Central memory CD4-positive, alpha-beta T cell (primary cell): ENCODE measurements at regions not wholly inside any gene's neighbourhood (a gene's known extent, or its start where the extent isn't known, plus 50 kb on each side); places are given as distances from the start of the nearest gene placed in this dataset.
"Not testable (repeated sequence)": the region's sequence is repeated elsewhere in the genome, so short reads cannot be mapped to it uniquely, and the experiment has no call there.

Experiments
- DNase-seq: peaks from one replicate; pipeline ENCODE4 v3.0.0; 2022

DNA sequence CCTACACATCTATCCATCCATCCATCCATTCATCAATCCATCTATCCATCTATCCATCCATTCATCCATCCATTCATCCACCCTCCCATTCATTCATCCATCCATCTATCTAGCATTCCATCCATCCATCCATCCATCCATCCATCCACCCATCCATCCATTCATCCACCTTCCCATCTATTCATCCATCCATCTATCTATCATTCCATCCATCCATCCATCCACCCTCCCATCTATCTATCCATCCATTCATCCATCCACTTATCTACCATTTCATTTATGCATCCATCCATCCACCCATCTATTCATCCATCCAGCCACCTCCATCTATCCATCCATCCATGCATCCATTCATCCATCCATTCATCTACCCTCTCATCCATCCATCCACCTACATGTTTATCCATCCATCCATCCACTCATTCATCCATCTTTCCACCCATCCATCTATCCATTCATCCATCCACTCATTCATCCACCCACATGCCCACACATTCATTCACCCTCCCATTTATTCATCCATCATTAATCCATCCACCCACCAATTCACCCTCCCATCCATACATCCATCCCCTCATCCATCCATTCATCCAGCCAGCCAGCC is 258.5 kb downstream of the CRLF2 start:
- no peak for DNase-seq

DNA sequence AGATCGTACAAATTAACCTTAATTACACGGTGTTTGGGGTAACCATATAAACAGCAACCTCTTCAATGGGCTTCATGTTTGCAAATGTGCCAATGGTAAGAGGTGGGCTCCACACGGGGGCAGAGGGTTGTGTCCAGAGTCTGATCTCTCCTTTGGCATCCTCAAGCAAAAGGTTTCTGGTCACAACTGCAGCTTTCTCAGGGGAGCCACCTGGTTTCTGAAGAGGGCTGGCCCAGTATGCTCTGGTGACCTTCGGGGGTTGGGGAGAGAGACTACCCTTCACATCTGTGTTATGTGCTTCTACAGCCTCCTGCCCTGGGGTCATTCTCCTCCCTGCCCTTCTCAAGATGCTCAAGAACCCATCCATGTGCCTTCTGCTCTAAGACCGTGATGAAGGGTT is 259.6 kb downstream of the CRLF2 start:
- DNase-seq: no peak

- not testable (repeated sequence) for DNase-seq
Measured at GRCh38 chrX:947262-947661, 265.2 kb downstream of the CRLF2 start.

- no peak for DNase-seq
Measured at GRCh38 chrX:943035-943434, 269.4 kb downstream of the CRLF2 start.

GRCh38 chrX:940691-941090 is 271.8 kb downstream of the CRLF2 start:
- DNase-seq: no peak

DNA sequence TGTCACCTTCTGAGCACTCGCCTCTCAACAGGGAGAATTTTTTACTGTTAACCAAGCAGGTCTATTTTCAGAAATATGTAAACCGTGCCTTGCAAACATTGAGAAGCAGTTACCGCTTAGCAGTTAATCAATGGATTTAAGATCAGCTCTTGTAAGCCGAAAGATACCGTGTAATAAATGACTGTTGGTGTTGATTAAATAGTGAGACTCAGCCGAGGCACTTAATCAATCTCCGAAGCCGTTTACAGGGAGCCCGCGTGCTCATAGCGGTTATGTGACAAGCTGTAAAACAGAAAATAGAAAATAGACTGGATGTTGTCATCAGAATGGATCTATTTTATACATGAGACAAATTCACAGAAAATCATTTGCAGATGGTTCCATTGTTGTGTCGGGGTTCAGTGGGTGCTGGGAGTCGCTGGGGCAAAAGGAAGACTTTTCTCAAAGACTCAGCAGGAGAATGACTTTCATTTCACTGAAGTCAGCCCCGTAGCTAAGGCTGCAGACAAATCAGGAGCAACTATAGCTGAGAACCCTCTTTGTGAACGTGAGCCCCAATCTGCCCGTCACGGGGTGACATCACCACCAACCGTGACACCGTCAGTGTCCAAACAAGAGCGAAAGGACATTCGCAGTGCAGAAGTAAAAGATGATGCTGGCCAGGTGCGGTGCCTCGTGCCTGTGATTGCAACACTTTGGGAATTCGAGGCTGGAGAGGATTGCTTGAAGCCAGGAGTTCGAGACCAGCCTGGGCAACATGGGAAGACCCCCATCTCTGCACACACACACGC is 275.3 kb downstream of the CRLF2 start:
- no peak for DNase-seq

DNA sequence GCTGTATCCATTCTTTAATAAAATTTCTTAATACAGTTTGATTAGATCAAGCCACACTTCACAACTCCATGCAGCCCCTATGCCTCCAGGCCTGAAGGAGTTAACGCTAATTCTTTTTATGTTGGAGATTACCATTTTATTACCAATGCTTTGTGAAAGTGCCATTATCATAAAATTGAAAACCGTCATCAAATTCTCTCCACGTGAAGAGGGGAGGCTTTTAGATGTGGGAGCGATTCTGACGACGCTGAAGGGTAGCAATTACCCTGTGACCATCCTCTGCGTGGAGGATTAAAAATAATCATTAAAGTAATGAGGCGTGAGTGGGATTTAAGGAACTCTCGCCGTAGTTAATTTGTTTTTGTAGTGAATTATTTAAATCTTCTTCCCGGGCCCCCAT is 278.8 kb downstream of the CRLF2 start:
- no peak for DNase-seq

GRCh38 chrX:928606-929005 is 283.8 kb downstream of the CRLF2 start:
- no peak for DNase-seq

- DNase-seq: no peak
Measured at GRCh38 chrX:926991-927390, 285.5 kb downstream of the CRLF2 start.

- DNase-seq: no peak
Measured at GRCh38 chrX:926070-926469, 286.4 kb downstream of the CRLF2 start.

GRCh38 chrX:925652-926061 is 286.8 kb downstream of the CRLF2 start:
- no peak for DNase-seq

GRCh38 chrX:925094-925493 is 287.4 kb downstream of the CRLF2 start:
- no peak for DNase-seq

- DNase-seq: no peak
Measured at GRCh38 chrX:924017-924416, 288.4 kb downstream of the CRLF2 start.

DNA sequence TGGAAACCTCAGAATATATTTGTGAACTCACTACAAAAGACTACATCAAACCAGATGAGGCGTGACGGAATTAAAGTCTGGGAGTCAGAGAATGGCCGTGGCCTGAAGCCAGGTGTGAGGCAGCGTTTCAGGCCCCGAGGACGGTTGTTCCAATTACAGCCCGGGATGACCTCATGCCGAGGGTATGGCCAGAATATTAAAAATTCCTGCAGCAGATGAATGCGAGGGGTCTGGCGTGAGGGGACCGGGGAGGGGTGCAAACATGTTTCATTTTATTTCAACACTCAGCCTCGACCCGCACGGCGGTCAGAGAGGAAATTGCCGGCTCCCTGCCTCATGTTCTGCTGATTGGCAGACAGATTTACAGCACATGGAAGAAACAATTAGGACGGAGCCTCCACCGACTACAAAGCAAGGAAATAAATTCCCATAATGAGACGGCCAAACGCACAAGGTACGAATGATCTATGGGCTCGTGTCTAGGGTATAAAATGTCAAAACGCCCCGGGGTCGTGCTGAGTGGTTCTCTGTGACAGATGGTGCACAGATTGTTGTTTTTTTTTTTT is 289.7 kb downstream of the SHOX start:
- DNase-seq: no peak

- DNase-seq: no peak
Measured at GRCh38 chrX:916230-916599, 285.6 kb downstream of the SHOX start.

DNA sequence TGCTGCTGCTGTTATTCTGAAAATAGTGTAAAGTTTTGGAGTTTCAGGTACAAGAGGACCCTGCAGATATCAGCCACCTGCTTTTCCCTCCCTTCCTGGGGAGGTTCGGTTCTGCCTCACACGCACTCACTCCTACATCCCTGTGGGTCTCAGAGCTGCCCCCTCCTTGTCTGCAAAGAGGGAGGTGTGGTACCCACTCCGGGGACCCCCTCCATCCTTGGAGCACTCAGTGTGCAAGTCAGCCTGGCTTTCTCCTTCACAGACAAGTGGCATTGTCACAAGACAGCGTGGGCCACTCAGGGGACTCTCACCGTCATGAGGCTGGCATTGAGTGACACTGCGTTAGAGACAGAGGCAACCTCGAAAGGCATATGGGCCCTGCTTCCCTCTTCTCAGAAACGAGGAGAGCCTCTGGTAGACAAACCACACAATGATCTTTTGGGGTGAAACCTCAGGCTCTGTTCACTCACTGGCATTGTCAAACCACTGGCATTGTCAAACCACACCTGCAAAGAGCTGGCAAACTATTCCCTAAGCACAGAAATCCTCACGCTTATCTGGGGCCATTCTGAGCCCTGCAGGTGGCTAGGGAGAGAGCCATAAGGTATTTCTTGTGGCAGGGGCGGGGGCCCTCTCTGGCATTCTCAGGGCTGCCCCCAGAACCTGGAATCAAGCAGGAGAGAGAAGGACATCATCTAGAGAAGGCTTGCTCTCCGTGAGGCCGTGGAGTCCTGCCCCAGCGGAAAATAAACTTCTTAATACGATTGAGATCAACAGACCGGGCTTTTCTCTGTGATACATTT is 285.0 kb downstream of the SHOX start:
- DNase-seq: no peak

- DNase-seq: no peak
Measured at GRCh38 chrX:914206-914605, 283.6 kb downstream of the SHOX start.

DNA sequence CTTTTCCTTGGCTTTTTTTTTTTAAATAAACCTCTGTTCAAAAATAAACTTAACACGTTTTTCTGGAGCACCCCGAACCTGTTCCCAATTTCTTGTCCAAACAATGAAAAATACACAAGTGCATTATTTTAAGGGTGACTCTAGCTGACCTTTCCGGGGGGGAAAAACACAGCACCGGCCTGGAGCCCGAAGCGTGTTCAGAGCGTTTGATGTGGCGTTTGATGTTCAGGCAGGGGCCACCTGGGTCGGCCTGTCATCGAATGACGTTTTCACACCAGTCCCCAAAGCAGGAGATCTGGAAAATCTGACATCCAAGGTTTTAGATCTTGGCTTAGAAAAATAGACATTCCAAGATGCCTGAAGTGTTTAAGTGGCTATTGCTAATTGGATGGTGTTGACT is 282.1 kb downstream of the SHOX start:
- DNase-seq: no peak

DNA sequence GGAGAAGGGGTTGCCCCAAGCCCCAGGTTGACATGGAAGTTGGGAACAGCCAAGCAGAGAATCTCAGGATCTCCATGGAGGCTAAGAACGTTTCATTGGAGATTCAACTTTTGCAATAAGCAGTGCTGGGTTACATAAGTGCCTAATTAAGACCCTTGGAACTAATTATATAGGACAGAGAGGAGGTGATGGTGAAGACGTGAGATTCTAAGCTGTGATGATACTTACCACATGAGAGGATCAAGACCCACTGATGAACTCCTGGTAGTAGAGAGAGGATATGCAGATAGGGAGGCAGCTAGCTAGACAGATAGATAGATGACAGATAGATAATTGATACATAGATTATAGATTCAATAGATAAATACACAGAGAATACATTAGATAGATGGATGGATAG is 278.5 kb downstream of the SHOX start:
- DNase-seq: not testable (repeated sequence)

- DNase-seq: no peak
Measured at GRCh38 chrX:906586-906985, 276.0 kb downstream of the SHOX start.

GRCh38 chrX:905848-906566 is 275.4 kb downstream of the SHOX start:
- no peak for DNase-seq

GRCh38 chrX:903116-903515 is 272.5 kb downstream of the SHOX start:
- no peak for DNase-seq

GRCh38 chrX:896256-896655 is 265.7 kb downstream of the SHOX start:
- DNase-seq: no peak
